LNCaP clone FGC (cell line): ENCODE measurements at regions not wholly inside any gene's neighbourhood (a gene's known extent, or its start where the extent isn't known, plus 50 kb on each side); places are given as distances from the start of the nearest gene placed in this dataset.

Experiments
- DNase-seq: peaks from one replicate; pipeline ENCODE4 v3.0.0-alpha.2; 2011; ENCODE audit warnings: low read depth
- H3K4me3 ChIP-seq: 2 replicates; pipeline ENCODE4 v1.5.1; 2011; ENCODE audit warnings: mild to moderate bottlenecking, low read depth, low read length, control low read depth
- TF ChIP-seq, protein P1 (sequence below): IDR thresholded peaks from 2 replicates; pipeline ENCODE4 v1.5.1; 2012; ENCODE audit warnings: mild to moderate bottlenecking; ENCODE audit not compliant: control insufficient read depth, insufficient read depth; ENCODE audit errors: extremely low read depth

DNA sequence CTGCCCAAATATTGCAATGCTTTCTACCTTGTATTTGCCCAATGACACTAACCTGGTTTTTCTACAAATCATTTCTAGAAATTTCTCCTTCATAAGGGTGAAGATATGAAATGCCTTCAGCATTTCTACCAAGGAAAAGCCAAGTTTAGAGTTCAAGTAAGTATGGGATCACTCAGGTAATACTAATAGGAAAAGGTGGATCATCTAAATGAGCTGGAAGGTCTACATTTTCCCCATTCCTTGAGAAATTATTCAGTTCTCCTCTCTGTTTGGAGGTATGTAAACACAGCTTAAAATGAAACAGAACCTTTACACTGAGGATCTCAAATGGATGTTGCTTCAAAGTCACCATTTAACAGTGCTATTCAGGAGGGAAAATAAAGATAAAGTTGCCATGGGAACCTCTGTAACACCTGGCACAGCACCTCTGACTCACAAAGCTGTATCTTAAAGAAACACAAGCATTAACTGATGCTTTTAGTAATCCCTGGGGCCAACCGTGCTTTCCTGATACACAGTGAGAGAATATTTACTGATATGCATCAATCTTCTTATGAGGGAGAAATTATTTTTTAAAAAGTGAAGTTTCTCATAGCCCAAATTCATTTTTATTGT is 161.3 kb downstream of the DRD1 start:
- no peak for DNase-seq
- H3K4me3 ChIP-seq, result no peak overlapping the region
- TF ChIP-seq, protein P1, sequence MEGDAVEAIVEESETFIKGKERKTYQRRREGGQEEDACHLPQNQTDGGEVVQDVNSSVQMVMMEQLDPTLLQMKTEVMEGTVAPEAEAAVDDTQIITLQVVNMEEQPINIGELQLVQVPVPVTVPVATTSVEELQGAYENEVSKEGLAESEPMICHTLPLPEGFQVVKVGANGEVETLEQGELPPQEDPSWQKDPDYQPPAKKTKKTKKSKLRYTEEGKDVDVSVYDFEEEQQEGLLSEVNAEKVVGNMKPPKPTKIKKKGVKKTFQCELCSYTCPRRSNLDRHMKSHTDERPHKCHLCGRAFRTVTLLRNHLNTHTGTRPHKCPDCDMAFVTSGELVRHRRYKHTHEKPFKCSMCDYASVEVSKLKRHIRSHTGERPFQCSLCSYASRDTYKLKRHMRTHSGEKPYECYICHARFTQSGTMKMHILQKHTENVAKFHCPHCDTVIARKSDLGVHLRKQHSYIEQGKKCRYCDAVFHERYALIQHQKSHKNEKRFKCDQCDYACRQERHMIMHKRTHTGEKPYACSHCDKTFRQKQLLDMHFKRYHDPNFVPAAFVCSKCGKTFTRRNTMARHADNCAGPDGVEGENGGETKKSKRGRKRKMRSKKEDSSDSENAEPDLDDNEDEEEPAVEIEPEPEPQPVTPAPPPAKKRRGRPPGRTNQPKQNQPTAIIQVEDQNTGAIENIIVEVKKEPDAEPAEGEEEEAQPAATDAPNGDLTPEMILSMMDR, result no peak

- H3K4me3 ChIP-seq, result no peak overlapping the region
- TF ChIP-seq, protein P1, result no peak
Observed at GRCh38 chr5:175281714-175282113, 162.3 kb downstream of the DRD1 start.

GRCh38 chr5:175281257-175281656 is 162.7 kb downstream of the DRD1 start:
- no peak overlapping the region for H3K4me3 ChIP-seq
- TF ChIP-seq, protein P1, result no peak
- DNase-seq, result no peak

More at GRCh38 chr5:175281714-175282113, 162.3 kb downstream of the DRD1 start:
- DNase-seq, result no peak

DNA sequence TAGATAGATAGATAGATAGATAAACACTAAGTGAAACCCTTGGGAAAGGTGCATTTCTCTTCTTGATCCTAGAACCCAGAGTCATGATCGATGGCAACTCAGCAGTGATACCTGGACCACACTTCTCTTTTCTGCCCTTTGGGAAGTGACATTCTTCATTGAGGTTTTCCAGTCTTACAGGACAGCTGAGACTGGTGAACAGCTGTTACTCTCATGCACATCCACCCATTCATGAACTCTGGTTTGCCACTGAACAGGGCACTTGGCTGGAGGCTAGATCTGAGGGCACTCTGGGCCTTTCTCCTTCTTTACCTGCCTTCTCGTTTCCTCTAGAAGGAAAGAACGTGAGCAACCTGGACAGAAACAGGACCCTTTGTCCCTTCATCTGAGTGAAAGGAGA is 164.5 kb downstream of the DRD1 start:
- no peak for DNase-seq
- TF ChIP-seq, protein P1, result no peak
- H3K4me3 ChIP-seq, result no peak overlapping the region

DNA sequence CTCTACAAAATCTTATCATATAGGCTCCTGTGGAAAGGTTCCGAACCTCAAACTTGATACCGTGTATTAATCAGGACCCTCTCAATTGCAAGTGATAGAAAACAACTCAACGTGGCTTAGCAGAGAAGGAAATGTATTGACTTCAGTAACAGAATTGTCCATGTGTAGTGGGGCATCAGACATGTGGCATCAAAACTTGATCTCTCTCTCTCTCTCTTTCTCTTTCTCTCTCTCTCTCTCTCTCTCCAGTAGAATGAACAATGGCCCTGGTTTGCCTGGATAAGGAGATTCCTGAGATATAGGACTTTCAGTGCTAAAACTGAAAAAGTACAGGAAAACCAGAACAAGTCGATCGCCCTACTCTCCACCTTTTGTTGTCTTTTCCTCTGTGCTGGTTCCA is 168.2 kb downstream of the DRD1 start:
- H3K4me3 ChIP-seq, result no peak overlapping the region
- TF ChIP-seq, protein P1, result no peak
- DNase-seq, result no peak

DNA sequence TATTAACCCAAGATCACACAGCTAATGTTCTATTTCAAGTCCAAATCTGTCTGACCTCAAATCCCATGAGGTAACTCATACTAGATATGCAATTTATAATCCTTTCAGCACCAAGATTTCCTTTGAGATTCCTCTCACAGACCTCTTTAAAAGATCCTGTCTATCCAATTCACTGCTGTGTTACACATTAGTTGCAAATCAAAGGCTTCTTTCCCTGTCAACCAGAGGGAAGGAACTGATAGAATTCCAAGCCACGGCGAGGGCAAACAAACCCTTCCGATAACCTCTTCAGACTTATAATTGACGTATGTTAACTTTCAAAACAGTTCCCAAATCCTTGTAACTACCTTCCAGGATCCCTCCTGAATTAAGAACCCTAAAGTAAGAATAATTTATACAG is 168.9 kb downstream of the DRD1 start:
- no peak overlapping the region for H3K4me3 ChIP-seq
- TF ChIP-seq, protein P1, result no peak
- DNase-seq, result no peak

- no peak for DNase-seq
- H3K4me3 ChIP-seq, result no peak overlapping the region
- TF ChIP-seq, protein P1, result no peak
Observed at GRCh38 chr5:175274171-175274570, 169.8 kb downstream of the DRD1 start.
